Glomerular visceral epithelial cell (primary cell): ENCODE measurements at regions not wholly inside any gene's neighbourhood (a gene's known extent, or its start where the extent isn't known, plus 50 kb on each side); places are given as distances from the start of the nearest gene placed in this dataset.
"Not testable (repeated sequence)": the region's sequence is repeated elsewhere in the genome, so short reads cannot be mapped to it uniquely, and the experiment has no call there.

ENCODE experiments used
- DNase-seq: peaks from one replicate; pipeline ENCODE4 v3.0.0-alpha.2; 2016; ENCODE audit errors: extremely low spot score

GRCh38 chr5:172548981-172549687 is 91.9 kb upstream of the NEURL1B start:
- DNase-seq = no peak

GRCh38 chr5:172548311-172548731 is 92.7 kb upstream of the NEURL1B start:
- no peak for DNase-seq

- DNase-seq = no peak
Observed at GRCh38 chr5:172546196-172546595, 91.9 kb upstream of the SH3PXD2B start.

- no peak for DNase-seq
Observed at GRCh38 chr5:172545291-172545801, 91.0 kb upstream of the SH3PXD2B start.

- no peak for DNase-seq
Observed at GRCh38 chr5:172544371-172545095, 90.2 kb upstream of the SH3PXD2B start.

- no peak for DNase-seq
Observed at GRCh38 chr5:172543484-172544298, 89.4 kb upstream of the SH3PXD2B start.

- DNase-seq = no peak
Observed at GRCh38 chr5:172542651-172543131, 88.4 kb upstream of the SH3PXD2B start.

- DNase-seq = no peak
Observed at GRCh38 chr5:172541773-172542136, 87.4 kb upstream of the SH3PXD2B start.

GRCh38 chr5:172541099-172541772 is 86.9 kb upstream of the SH3PXD2B start:
- DNase-seq = no peak

- no peak for DNase-seq
Observed at GRCh38 chr5:172540099-172540870, 86.0 kb upstream of the SH3PXD2B start.

GRCh38 chr5:172535108-172535445 is 80.8 kb upstream of the SH3PXD2B start:
- DNase-seq = no peak

- peak; percentile 13 for DNase-seq
Observed at GRCh38 chr5:172534229-172535107, 80.1 kb upstream of the SH3PXD2B start.

GRCh38 chr5:172533399-172534228 is 79.3 kb upstream of the SH3PXD2B start:
- DNase-seq = no peak

GRCh38 chr5:172533058-172533398 is 78.7 kb upstream of the SH3PXD2B start:
- DNase-seq = no peak

GRCh38 chr5:172532439-172532838 is 78.1 kb upstream of the SH3PXD2B start:
- DNase-seq = not testable (repeated sequence)

GRCh38 chr5:172531704-172532026 is 77.3 kb upstream of the SH3PXD2B start:
- no peak for DNase-seq

- DNase-seq = no peak
Observed at GRCh38 chr5:172530878-172531703, 76.8 kb upstream of the SH3PXD2B start.

- DNase-seq = no peak
Observed at GRCh38 chr5:172530406-172530805, 76.1 kb upstream of the SH3PXD2B start.
